MCF 10A (cell line): ENCODE measurements at regions not wholly inside any gene's neighbourhood (a gene's known extent, or its start where the extent isn't known, plus 50 kb on each side); places are given as distances from the start of the nearest gene placed in this dataset.
"Not testable (repeated sequence)": the region's sequence is repeated elsewhere in the genome, so short reads cannot be mapped to it uniquely, and the experiment has no call there.

Experiments
- BruUV-seq: library from RNA; stranded (reverse); fragments of 400-500 nt; replicated peaks from 2 replicates; lab custom pipeline; 2021; lab: Mats Ljungman, UMichigan
- CTCF ChIA-PET: fragments of 300-600 bp; sonication (Branson Sonifier 250); formaldehyde crosslinking; extraction: SDS; loops from one replicate; lab custom pipeline; 2021; ENCODE audit warnings: antibody characterized with exemption, inconsistent platforms; lab: Yijun Ruan, JAX
- POLR2A ChIA-PET: fragments of 300-600, 350-650 bp; sonication (Branson Sonifier 250); formaldehyde crosslinking; extraction: SDS; loops from one replicate; lab custom pipeline; 2020; ENCODE audit warnings: antibody characterized with exemption, inconsistent platforms; lab: Yijun Ruan, JAX
- DNase-seq: peaks from one replicate; pipeline ENCODE4 v3.0.0-alpha.2; 2018; ENCODE audit not compliant: unreplicated experiment
- H3K27ac Mint-ChIP-seq: one replicate; pipeline ENCODE4 v1.8.0; 2022; ENCODE audit warnings: mild to moderate bottlenecking, low read depth, mixed read lengths; ENCODE audit not compliant: unreplicated experiment
- H3K27me3 Mint-ChIP-seq: one replicate; pipeline ENCODE4 v1.8.0; 2022; ENCODE audit warnings: mixed read lengths; ENCODE audit not compliant: insufficient read depth, unreplicated experiment
- H3K36me3 Mint-ChIP-seq: one replicate; pipeline ENCODE4 v1.8.0; 2022; ENCODE audit warnings: mild to moderate bottlenecking, moderate library complexity, mixed read lengths; ENCODE audit not compliant: insufficient read depth, unreplicated experiment
- H3K4me1 Mint-ChIP-seq: one replicate; pipeline ENCODE4 v1.8.0; 2022; ENCODE audit warnings: mixed read lengths; ENCODE audit not compliant: insufficient read depth, unreplicated experiment
- H3K4me3 Mint-ChIP-seq: one replicate; pipeline ENCODE4 v1.8.0; 2022; ENCODE audit warnings: mild to moderate bottlenecking, moderate library complexity, mixed read lengths; ENCODE audit not compliant: unreplicated experiment
- H3K9me3 Mint-ChIP-seq: one replicate; pipeline ENCODE4 v1.8.0; 2022; ENCODE audit warnings: mixed read lengths; ENCODE audit not compliant: unreplicated experiment
- CTCF ChIP-seq: fragments of 200-600 bp; IDR thresholded peaks from one replicate; pipeline ENCODE4 v1.8.0; 2022; ENCODE audit warnings: antibody characterized with exemption, mild to moderate bottlenecking; ENCODE audit not compliant: unreplicated experiment
- intact Hi-C: fragments of 100-400 bp; cut with micrococcal nuclease; formaldehyde crosslinking; loops from 2 replicates; pipeline ENCODE4 v1.14.1; 2022

DNA sequence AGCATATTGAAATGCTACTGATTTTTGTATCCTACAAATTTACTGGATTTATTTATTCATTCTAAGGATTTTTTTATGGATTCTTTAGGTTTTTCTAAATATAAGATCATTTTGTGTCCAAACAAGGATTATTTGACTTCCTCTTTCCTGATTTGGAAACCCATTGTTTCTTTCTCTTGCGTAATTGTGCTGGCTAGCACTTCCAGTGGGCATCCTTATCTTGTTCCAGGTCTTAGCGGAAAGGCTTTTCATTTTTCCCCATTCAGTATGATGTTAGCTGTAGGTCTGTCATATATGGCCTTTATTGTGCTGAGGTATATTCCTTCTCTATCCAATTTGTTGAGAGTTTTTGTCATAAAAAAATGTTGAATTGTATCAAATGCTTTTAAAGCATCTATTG is 57.2 kb upstream of the RHOJ start:
- Mint-ChIP-seq H3K36me3 (no peaks in the 10 kb centered on the region), H3K4me1 (no peaks in the 10 kb centered on the region), H3K4me3 (no peak overlapping the region), H3K9me3 (no peaks in the 10 kb centered on the region), H3K27me3 (no peaks in the 10 kb centered on the region), H3K27ac (no peak overlapping the region)
- BruUV-seq, result no TSS peak
- POLR2A ChIA-PET, result no interaction called here
- CTCF ChIA-PET, result interaction anchor here (0.7 kb wide), 1 partner anchor 842 kb away, joined by 4 read pairs; no protein-coding TSS in a partner anchor
- DNase-seq, result no peak
- intact Hi-C loops, result no loop called here
- TF ChIP-seq CTCF, result no peak

- ChIA-PET POLR2A (no interaction called here), CTCF (interaction anchor here (0.7 to 1.8 kb wide), 2 partner anchors 29 to 956 kb away, joined by 4 read pairs; no protein-coding TSS in a partner anchor)
- Mint-ChIP-seq H3K27me3 (no peaks in the 10 kb centered on the region), H3K36me3 (peaks cover 6% of the 10 kb centered on the region), H3K4me3 (no peak overlapping the region), H3K9me3 (no peaks in the 10 kb centered on the region), H3K4me1 (no peaks in the 10 kb centered on the region), H3K27ac (no peak overlapping the region)
- peak; percentile 17 for TF ChIP-seq CTCF
- BruUV-seq, result no TSS peak
- peak; percentile 40 for DNase-seq
- intact Hi-C loops, result loop anchor here (1.0 kb wide), 1 partner anchor 956 kb away; no protein-coding TSS in a partner anchor
Observed at GRCh38 chr14:63134801-63135200, 69.4 kb upstream of the RHOJ start.

DNA sequence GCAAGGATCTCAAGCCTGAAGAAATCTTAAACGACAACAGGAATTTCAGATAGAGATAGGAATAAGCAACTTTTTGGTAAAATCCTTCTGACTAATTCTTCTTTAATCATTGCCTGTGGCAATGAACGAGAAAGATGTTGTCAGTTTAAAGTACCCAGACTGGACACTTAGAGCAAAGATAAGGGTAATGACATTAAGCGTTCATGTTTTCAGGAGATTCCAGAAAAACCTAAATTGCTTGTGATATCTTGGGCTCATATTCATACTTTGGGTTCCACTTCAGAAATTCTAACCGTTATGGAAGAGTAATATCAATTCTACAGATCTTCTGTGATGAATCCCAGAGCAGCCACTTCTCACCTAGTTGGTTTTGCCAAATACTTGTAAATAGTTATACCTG is 73.7 kb upstream of the RHOJ start:
- Mint-ChIP-seq H3K27me3 (no peaks in the 10 kb centered on the region), H3K4me3 (no peak overlapping the region), H3K27ac (no peak overlapping the region), H3K4me1 (no peaks in the 10 kb centered on the region), H3K9me3 (no peaks in the 10 kb centered on the region), H3K36me3 (peaks cover 6% of the 10 kb centered on the region)
- intact Hi-C loops, result no loop called here
- no peak for TF ChIP-seq CTCF
- CTCF ChIA-PET, result no interaction called here
- no peak for DNase-seq
- POLR2A ChIA-PET, result no interaction called here
- BruUV-seq, result no TSS peak

GRCh38 chr14:63106487-63106886 is 61.2 kb upstream of the KCNH5 start:
- H3K27ac Mint-ChIP-seq, intact Hi-C loops, DNase-seq, H3K9me3 Mint-ChIP-seq, H3K4me3 Mint-ChIP-seq, POLR2A ChIA-PET, H3K27me3 Mint-ChIP-seq, H3K4me1 Mint-ChIP-seq, H3K36me3 Mint-ChIP-seq, BruUV-seq: not testable (repeated sequence)
- CTCF ChIA-PET, result interaction anchor here (0.6 kb wide), 1 partner anchor 1367 kb away, joined by 5 read pairs; no protein-coding TSS in a partner anchor
